HG03457 (cell line): ENCODE measurements at regions not wholly inside any gene's neighbourhood (a gene's known extent, or its start where the extent isn't known, plus 50 kb on each side); places are given as distances from the start of the nearest gene placed in this dataset.

Source experiments
- ATAC-seq: cut with Tn5 transposase; IDR thresholded peaks from one replicate; pipeline ENCODE4 v1.9.1; 2021; ENCODE audit warnings: moderate number of reproducible peaks; ENCODE audit not compliant: unreplicated experiment

- no peak for ATAC-seq
Measured at GRCh38 chr14:85242666-85243065, 287.3 kb upstream of the FLRT2 start.

- ATAC-seq = no peak
Measured at GRCh38 chr14:85243321-85243720, 286.6 kb upstream of the FLRT2 start.

GRCh38 chr14:85247071-85247470 lies 282.9 kb upstream of the FLRT2 start:
- no peak for ATAC-seq

GRCh38 chr14:85248881-85249635 lies 280.9 kb upstream of the FLRT2 start:
- no peak for ATAC-seq

GRCh38 chr14:85250414-85251189 lies 279.3 kb upstream of the FLRT2 start:
- ATAC-seq = no peak

- no peak for ATAC-seq
Measured at GRCh38 chr14:85252011-85252410, 277.9 kb upstream of the FLRT2 start.

- no peak for ATAC-seq
Measured at GRCh38 chr14:85254711-85255110, 275.2 kb upstream of the FLRT2 start.

- ATAC-seq = no peak
Measured at GRCh38 chr14:85257287-85257686, 272.7 kb upstream of the FLRT2 start.

- no peak for ATAC-seq
Measured at GRCh38 chr14:85263916-85264675, 265.8 kb upstream of the FLRT2 start.

GRCh38 chr14:85273099-85273677 lies 256.8 kb upstream of the FLRT2 start:
- no peak for ATAC-seq

- ATAC-seq = no peak
Measured at GRCh38 chr14:85273952-85274351, 256.0 kb upstream of the FLRT2 start.

- no peak for ATAC-seq
Measured at GRCh38 chr14:85276161-85276978, 253.6 kb upstream of the FLRT2 start.

- ATAC-seq = no peak
Measured at GRCh38 chr14:85276979-85277228, 253.0 kb upstream of the FLRT2 start.

GRCh38 chr14:85279407-85279806 lies 250.5 kb upstream of the FLRT2 start:
- no peak for ATAC-seq

- no peak for ATAC-seq
Measured at GRCh38 chr14:85280074-85280473, 249.9 kb upstream of the FLRT2 start.

GRCh38 chr14:85281921-85282320 lies 248.0 kb upstream of the FLRT2 start:
- ATAC-seq = no peak

GRCh38 chr14:85288041-85288440 lies 241.9 kb upstream of the FLRT2 start:
- ATAC-seq = no peak

GRCh38 chr14:85291731-85292130 lies 238.2 kb upstream of the FLRT2 start:
- ATAC-seq = no peak

GRCh38 chr14:85293612-85294234 lies 236.2 kb upstream of the FLRT2 start:
- ATAC-seq = no peak

GRCh38 chr14:85295318-85295717 lies 234.6 kb upstream of the FLRT2 start:
- no peak for ATAC-seq
